Skeletal muscle tissue (tissue), 3 donors: ENCODE measurements at regions not wholly inside any gene's neighbourhood (a gene's known extent, or its start where the extent isn't known, plus 50 kb on each side); places are given as distances from the start of the nearest gene placed in this dataset.
"Not testable (repeated sequence)": the region's sequence is repeated elsewhere in the genome, so short reads cannot be mapped to it uniquely, and the experiment has no call there.

Experiments used
- H3K27ac ChIP-seq: one replicate; pipeline ENCODE4 v1.7.0; 2013; ENCODE audit warnings: mild to moderate bottlenecking, low read depth, low read length, inconsistent platforms
- H3K27me3 ChIP-seq, 3 donors: one replicate each; pipeline ENCODE4 v1.7.0; 2013; ENCODE audit warnings: low read length in 3 of 3; ENCODE audit not compliant: control insufficient read depth in 3 of 3, insufficient read depth in 3 of 3
- H3K36me3 ChIP-seq, 3 donors: one replicate each; pipeline ENCODE4 v1.7.0; 2013; ENCODE audit warnings: low read length in 3 of 3; ENCODE audit not compliant: control insufficient read depth in 3 of 3, insufficient read depth in 3 of 3
- H3K4me1 ChIP-seq, 3 donors: one replicate each; pipeline ENCODE4 v1.7.0; 2013; ENCODE audit warnings: low read length in 3 of 3, mild to moderate bottlenecking in 3 of 3; ENCODE audit not compliant: control insufficient read depth in 3 of 3, insufficient read depth in 3 of 3
- H3K4me3 ChIP-seq, 3 donors: one replicate each; pipeline ENCODE4 v1.7.0; 2013; ENCODE audit warnings: low read length in 3 of 3
- H3K9ac ChIP-seq, 3 donors: one replicate each; pipeline ENCODE4 v1.7.0; 2013; ENCODE audit warnings: low read length in 3 of 3, mild to moderate bottlenecking in 3 of 3, moderate library complexity in 2 of 3, low read depth in 1 of 3
- H3K9me3 ChIP-seq, 3 donors: one replicate each; pipeline ENCODE4 v1.7.0; 2013; ENCODE audit warnings: low read length in 3 of 3; ENCODE audit not compliant: control insufficient read depth in 3 of 3
- donor health status: Osteomylitis.

- no peak overlapping the region for H3K9ac ChIP-seq
- H3K9me3 ChIP-seq, result no peaks in the 10 kb centered on the region
- no peak overlapping the region for H3K27ac ChIP-seq
- no peaks in the 10 kb centered on the region for H3K36me3 ChIP-seq
- H3K4me1 ChIP-seq, result no peaks in the 10 kb centered on the region
- no peaks in the 10 kb centered on the region for H3K27me3 ChIP-seq
- H3K4me3 ChIP-seq, result no peak overlapping the region
Measured at GRCh38 chr11:25456211-25456610, 875.7 kb upstream of the ANO3 start.

- Histone ChIP-seq H3K9me3 (no peaks in the 10 kb centered on the region), H3K36me3 (no peaks in the 10 kb centered on the region), H3K27me3 (no peaks in the 10 kb centered on the region), H3K27ac (no peak overlapping the region), H3K4me3 (no peak overlapping the region), H3K9ac (no peak overlapping the region), H3K4me1 (no peaks in the 10 kb centered on the region)
Measured at GRCh38 chr11:25483915-25484635, 847.9 kb upstream of the ANO3 start.

- no peaks in the 10 kb centered on the region for H3K27me3 ChIP-seq
- H3K9ac ChIP-seq, result no peak overlapping the region
- no peak overlapping the region for H3K27ac ChIP-seq
- no peaks in the 10 kb centered on the region for H3K36me3 ChIP-seq
- H3K4me1 ChIP-seq, result no peaks in the 10 kb centered on the region
- no peak overlapping the region for H3K4me3 ChIP-seq
- no peaks in the 10 kb centered on the region for H3K9me3 ChIP-seq
Measured at GRCh38 chr11:25485315-25485714, 846.6 kb upstream of the ANO3 start.

- not testable (repeated sequence) for H3K9me3 ChIP-seq, H3K9ac ChIP-seq, H3K36me3 ChIP-seq, H3K4me1 ChIP-seq, H3K4me3 ChIP-seq, H3K27me3 ChIP-seq, H3K27ac ChIP-seq
Measured at GRCh38 chr11:25486338-25486737, 845.6 kb upstream of the ANO3 start.

GRCh38 chr11:25488176-25488575 is 843.8 kb upstream of the ANO3 start:
- not testable (repeated sequence) for H3K9ac ChIP-seq, H3K27me3 ChIP-seq, H3K36me3 ChIP-seq, H3K27ac ChIP-seq, H3K4me1 ChIP-seq, H3K4me3 ChIP-seq, H3K9me3 ChIP-seq

GRCh38 chr11:25501426-25501825 is 830.5 kb upstream of the ANO3 start:
- H3K9me3 ChIP-seq, H3K9ac ChIP-seq, H3K4me1 ChIP-seq, H3K27ac ChIP-seq, H3K4me3 ChIP-seq, H3K36me3 ChIP-seq, H3K27me3 ChIP-seq: not testable (repeated sequence)

GRCh38 chr11:25515576-25515975 is 816.4 kb upstream of the ANO3 start:
- Histone ChIP-seq H3K9me3 (peaks cover 0 to 2% (median 0%) of the 10 kb centered on the region in 3 donors), H3K27me3 (no peaks in the 10 kb centered on the region), H3K4me3 (no peak overlapping the region), H3K27ac (no peak overlapping the region), H3K4me1 (no peaks in the 10 kb centered on the region), H3K9ac (no peak overlapping the region), H3K36me3 (no peaks in the 10 kb centered on the region)

- Histone ChIP-seq H3K4me1 (no peaks in the 10 kb centered on the region), H3K4me3 (no peak overlapping the region), H3K9me3 (no peaks in the 10 kb centered on the region), H3K27me3 (no peaks in the 10 kb centered on the region), H3K9ac (no peak overlapping the region), H3K36me3 (no peaks in the 10 kb centered on the region), H3K27ac (no peak overlapping the region)
Measured at GRCh38 chr11:25520459-25520858, 811.5 kb upstream of the ANO3 start.

- Histone ChIP-seq H3K27me3 (no peaks in the 10 kb centered on the region), H3K4me1 (no peaks in the 10 kb centered on the region), H3K9me3 (no peaks in the 10 kb centered on the region), H3K4me3 (no peak overlapping the region), H3K27ac (no peak overlapping the region), H3K9ac (no peak overlapping the region), H3K36me3 (no peaks in the 10 kb centered on the region)
Measured at GRCh38 chr11:25527841-25528240, 804.1 kb upstream of the ANO3 start.

GRCh38 chr11:25529572-25529971 is 802.4 kb upstream of the ANO3 start:
- Histone ChIP-seq H3K9ac (no peak overlapping the region), H3K4me3 (no peak overlapping the region), H3K27me3 (no peaks in the 10 kb centered on the region), H3K27ac (no peak overlapping the region), H3K4me1 (no peaks in the 10 kb centered on the region), H3K9me3 (no peaks in the 10 kb centered on the region), H3K36me3 (no peaks in the 10 kb centered on the region)
